Activated CD4-positive, alpha-beta T cell treated with anti-CD3 and anti-CD28 coated beads for 4 hours (primary cell): ENCODE measurements at regions not wholly inside any gene's neighbourhood (a gene's known extent, or its start where the extent isn't known, plus 50 kb on each side); places are given as distances from the start of the nearest gene placed in this dataset.

Experiments
- DNase-seq, 2 donors: peaks; one replicate each; pipeline ENCODE4 v3.0.0-alpha.2; 2020

- DNase-seq, result no peak
Measured at GRCh38 chr9:119810645-119811429, 441.6 kb upstream of the BRINP1 start.

GRCh38 chr9:119803679-119804078 is 434.4 kb upstream of the BRINP1 start:
- no peak for DNase-seq

- DNase-seq, result no peak
Measured at GRCh38 chr9:119802621-119803020, 433.4 kb upstream of the BRINP1 start.

- DNase-seq, result no peak
Measured at GRCh38 chr9:119802133-119802532, 432.9 kb upstream of the BRINP1 start.

- DNase-seq, result no peak
Measured at GRCh38 chr9:119801311-119801710, 432.1 kb upstream of the BRINP1 start.

- no peak for DNase-seq
Measured at GRCh38 chr9:119795395-119795794, 426.2 kb upstream of the BRINP1 start.

GRCh38 chr9:119794836-119795235 is 425.6 kb upstream of the BRINP1 start:
- no peak for DNase-seq

GRCh38 chr9:119793218-119793617 is 424.0 kb upstream of the BRINP1 start:
- no peak for DNase-seq

GRCh38 chr9:119792242-119792641 is 423.0 kb upstream of the BRINP1 start:
- no peak for DNase-seq

- no peak for DNase-seq
Measured at GRCh38 chr9:119789987-119790386, 420.8 kb upstream of the BRINP1 start.

- no peak for DNase-seq
Measured at GRCh38 chr9:119788921-119789320, 419.7 kb upstream of the BRINP1 start.

GRCh38 chr9:119781886-119782285 is 412.7 kb upstream of the BRINP1 start:
- DNase-seq, result no peak

GRCh38 chr9:119775410-119775809 is 406.2 kb upstream of the BRINP1 start:
- no peak for DNase-seq

GRCh38 chr9:119773823-119774222 is 404.6 kb upstream of the BRINP1 start:
- DNase-seq, result no peak

GRCh38 chr9:119771341-119771740 is 402.1 kb upstream of the BRINP1 start:
- DNase-seq, result no peak

- DNase-seq, result no peak
Measured at GRCh38 chr9:119768266-119768665, 399.0 kb upstream of the BRINP1 start.

GRCh38 chr9:119765632-119766175 is 396.5 kb upstream of the BRINP1 start:
- no peak for DNase-seq

GRCh38 chr9:119763260-119763659 is 394.0 kb upstream of the BRINP1 start:
- no peak for DNase-seq

- no peak for DNase-seq
Measured at GRCh38 chr9:119761812-119762211, 392.6 kb upstream of the BRINP1 start.

- DNase-seq, result no peak
Measured at GRCh38 chr9:119758990-119759389, 389.8 kb upstream of the BRINP1 start.

GRCh38 chr9:119758241-119758640 is 389.0 kb upstream of the BRINP1 start:
- no peak for DNase-seq

- DNase-seq, result no peak
Measured at GRCh38 chr9:119739476-119739875, 370.2 kb upstream of the BRINP1 start.

GRCh38 chr9:119736491-119737454 is 367.5 kb upstream of the BRINP1 start:
- DNase-seq, result no peak

- DNase-seq, result no peak
Measured at GRCh38 chr9:119727988-119728387, 358.8 kb upstream of the BRINP1 start.
